ENCODE measurements at regions not wholly inside any gene's neighbourhood (a gene's known extent, or its start where the extent isn't known, plus 50 kb on each side); places are given as distances from the start of the nearest gene placed in this dataset.

DNA sequence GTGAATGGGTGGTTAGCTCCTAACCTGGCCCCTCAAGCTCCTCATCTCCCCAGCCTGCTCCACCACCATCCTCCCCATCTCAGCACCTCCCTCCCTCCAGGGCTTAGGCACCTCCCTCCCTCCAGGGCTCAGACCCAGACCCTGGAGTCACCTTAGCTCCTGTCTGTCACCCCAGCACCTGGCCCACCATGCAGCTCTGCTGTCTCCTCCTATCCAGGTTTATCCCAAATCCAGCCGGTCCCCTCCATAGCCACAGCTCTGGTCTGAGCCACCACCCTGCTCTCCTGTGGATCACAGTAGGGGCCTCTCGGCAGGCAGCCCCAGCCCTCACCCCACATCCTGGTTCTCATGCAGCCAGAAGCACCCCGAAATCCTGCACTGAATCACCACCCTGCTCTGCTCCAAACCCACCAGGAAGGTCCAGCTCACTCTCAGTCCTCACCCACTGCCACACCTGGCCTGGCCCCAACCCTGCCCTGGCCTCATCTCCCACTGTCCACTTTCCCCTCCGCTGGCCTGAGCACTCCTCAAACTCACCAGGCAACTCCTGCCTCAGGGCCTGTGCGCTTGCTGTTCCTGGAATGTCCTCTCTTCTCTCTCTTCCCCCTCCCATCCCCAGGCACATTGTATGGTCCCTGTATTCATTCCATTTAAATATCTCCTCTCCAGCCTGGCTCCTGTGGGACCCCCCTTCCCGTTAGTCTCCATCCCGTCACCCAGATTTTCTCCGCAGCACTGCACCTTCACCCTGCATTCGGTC, 62.6 kb downstream of the DIO3 start:
- TF ChIP-seq, protein P1, sequence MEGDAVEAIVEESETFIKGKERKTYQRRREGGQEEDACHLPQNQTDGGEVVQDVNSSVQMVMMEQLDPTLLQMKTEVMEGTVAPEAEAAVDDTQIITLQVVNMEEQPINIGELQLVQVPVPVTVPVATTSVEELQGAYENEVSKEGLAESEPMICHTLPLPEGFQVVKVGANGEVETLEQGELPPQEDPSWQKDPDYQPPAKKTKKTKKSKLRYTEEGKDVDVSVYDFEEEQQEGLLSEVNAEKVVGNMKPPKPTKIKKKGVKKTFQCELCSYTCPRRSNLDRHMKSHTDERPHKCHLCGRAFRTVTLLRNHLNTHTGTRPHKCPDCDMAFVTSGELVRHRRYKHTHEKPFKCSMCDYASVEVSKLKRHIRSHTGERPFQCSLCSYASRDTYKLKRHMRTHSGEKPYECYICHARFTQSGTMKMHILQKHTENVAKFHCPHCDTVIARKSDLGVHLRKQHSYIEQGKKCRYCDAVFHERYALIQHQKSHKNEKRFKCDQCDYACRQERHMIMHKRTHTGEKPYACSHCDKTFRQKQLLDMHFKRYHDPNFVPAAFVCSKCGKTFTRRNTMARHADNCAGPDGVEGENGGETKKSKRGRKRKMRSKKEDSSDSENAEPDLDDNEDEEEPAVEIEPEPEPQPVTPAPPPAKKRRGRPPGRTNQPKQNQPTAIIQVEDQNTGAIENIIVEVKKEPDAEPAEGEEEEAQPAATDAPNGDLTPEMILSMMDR (IDR thresholded peaks at IDR 0.05; ENCODE audit: control insufficient read depth, extremely low read depth, insufficient read depth), result no peak
- H3K4me3 ChIP-seq (ENCODE audit: low read depth, low read length), result no peak overlapping the region
- no peak for DNase-seq (ENCODE audit: low read depth)

DNA sequence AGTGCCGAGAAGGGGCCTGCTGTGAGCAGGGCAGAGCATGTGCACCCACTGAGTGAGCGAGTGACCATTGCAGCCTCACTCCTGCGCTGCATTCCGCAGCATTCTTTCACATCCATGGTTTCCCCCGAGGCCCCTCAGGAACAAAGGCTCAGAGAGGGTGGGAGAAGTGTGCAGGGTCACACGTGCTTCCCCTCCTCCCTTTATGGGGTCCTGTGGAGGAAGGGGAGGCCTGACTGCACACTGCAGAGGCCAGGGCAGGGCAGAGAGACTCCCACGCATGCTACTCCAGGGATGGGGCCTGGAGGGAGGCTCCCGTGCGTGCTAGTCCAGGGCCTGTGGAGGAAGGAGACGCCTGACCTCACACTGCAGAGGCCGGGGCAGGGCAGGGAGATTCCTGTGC, 63.2 kb downstream of the DIO3 start:
- DNase-seq (ENCODE audit: low read depth), result no peak
- no peak overlapping the region for H3K4me3 ChIP-seq (ENCODE audit: low read depth, low read length)
- TF ChIP-seq, protein P1 (IDR thresholded peaks at IDR 0.05; ENCODE audit: control insufficient read depth, extremely low read depth, insufficient read depth), result no peak

DNA sequence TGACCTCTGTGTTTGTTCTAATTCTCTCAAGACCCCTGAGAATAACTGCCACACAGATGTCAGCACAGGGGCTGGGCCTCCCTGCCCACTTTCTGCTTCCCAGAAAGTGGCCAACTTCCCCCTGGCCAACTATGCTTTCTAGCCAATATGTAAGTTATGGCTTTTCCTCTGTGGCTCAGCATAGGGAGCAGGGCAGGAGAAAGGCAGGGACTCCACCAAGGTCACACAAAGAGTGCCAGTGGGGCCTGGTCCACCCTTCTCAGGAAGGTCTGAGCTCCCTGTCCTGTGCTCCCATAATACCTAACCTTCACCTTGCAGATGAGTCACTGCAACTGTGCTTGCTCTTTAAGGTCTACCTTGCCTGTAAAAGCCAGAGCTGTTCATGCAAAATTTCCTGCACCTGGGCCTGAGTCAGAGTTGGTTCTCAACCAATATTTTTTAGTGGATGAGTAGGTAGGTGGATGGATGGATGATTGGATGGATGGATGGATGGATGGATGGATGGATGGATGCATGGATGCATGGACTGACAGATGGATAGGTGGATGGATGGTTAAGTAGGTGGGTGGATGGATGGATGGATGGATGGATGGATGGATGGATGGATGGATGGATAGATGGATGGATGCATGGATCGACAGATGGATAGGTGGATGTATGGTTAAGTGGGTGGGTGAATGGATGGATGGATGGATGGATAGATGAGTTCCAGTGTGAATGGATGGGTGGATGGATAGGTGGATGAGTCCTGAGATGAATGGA, 64.2 kb downstream of the DIO3 start:
- no peak for DNase-seq (ENCODE audit: low read depth)
- TF ChIP-seq, protein P1 (IDR thresholded peaks at IDR 0.05; ENCODE audit: control insufficient read depth, extremely low read depth, insufficient read depth), result no peak
- H3K4me3 ChIP-seq (ENCODE audit: low read depth, low read length), result no peak overlapping the region

DNA sequence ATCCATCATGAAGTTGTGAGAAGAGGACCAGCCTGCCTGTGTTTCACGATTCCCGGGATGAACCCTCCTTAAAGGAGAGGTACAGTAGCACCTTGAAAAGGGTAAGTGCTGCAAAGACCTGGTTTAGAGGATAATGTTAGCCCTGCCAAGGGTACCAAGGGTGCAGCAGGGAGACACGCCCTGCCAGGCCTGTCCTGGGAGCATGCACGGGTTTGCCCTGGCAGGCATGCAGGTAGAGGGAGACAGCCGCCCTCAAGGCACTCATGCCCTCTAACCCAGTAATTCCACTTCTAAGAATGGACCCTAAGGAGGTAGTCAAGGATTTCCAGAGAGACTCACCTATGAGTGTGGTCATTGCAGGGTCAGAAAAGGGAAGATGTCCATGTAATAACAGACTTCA, 65.0 kb downstream of the DIO3 start:
- TF ChIP-seq, protein P1 (IDR thresholded peaks at IDR 0.05; ENCODE audit: control insufficient read depth, extremely low read depth, insufficient read depth), result no peak
- H3K4me3 ChIP-seq (ENCODE audit: low read depth, low read length), result no peak overlapping the region
- DNase-seq (ENCODE audit: low read depth), result no peak

DNA sequence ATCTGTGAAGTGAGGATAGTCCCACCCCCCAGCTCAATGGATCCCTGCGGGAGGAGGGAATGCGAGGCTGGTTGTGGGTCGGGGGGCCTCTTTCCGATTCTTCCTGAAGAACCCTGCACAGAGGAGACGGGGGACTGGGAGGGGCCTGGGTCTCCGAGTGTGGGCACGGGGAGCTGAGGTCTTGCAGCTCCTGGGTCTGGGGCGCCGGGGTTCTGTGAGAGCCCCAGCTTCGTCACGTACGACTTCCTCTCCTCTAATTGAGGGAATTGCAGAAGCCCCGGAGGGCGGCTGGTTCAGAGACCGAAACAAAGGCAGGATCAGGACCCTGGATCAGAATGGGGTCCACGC, 66.6 kb downstream of the DIO3 start:
- TF ChIP-seq, protein P1 (IDR thresholded peaks at IDR 0.05; ENCODE audit: control insufficient read depth, extremely low read depth, insufficient read depth), result no peak
- no peak overlapping the region for H3K4me3 ChIP-seq (ENCODE audit: low read depth, low read length)
- DNase-seq (ENCODE audit: low read depth), result no peak

DNA sequence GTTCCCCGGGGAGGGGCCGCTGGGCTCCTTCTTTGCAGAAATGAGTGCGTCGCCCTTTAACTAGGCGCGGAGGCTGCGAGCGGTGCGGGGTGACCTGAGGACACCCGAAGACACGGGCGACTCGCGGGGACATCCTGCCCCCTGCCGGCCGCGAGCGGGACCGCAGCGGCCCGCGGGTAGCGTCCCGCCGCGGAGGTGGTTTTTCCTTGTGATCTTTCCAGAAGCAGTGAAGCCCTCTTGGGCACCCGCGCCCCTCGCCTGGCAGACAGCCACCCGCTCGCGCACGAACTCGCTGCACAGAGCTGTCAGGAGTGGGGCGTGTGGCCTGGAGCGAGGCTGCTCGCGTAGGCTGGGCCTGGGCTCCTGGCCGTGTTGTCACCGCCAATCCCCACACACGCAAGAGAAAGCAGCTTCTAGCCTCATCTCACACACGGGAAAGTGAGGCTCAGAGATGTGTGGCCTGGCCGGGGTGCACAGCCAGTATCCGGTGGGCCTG, 67.2 kb downstream of the DIO3 start:
- no peak overlapping the region for H3K4me3 ChIP-seq (ENCODE audit: low read depth, low read length)
- TF ChIP-seq, protein P1 (IDR thresholded peaks at IDR 0.05; ENCODE audit: control insufficient read depth, extremely low read depth, insufficient read depth), result peak; percentile 96
- peak; percentile 21 for DNase-seq (ENCODE audit: low read depth)

All from LNCaP clone FGC (cell line).